Fibroblast of peridontal ligament (primary cell): ENCODE measurements at regions not wholly inside any gene's neighbourhood (a gene's known extent, or its start where the extent isn't known, plus 50 kb on each side); places are given as distances from the start of the nearest gene placed in this dataset.

ENCODE experiments used
- DNase-seq: peaks from one replicate; pipeline ENCODE4 v3.0.0-alpha.2; 2010; ENCODE audit errors: extremely low read depth

- peak; percentile 88 for DNase-seq
Observed at GRCh38 chr5:93164690-93165089, 416.3 kb downstream of the NR2F1-AS1 start.

- peak; percentile 95 for DNase-seq
Observed at GRCh38 chr5:93163010-93163663, 417.9 kb downstream of the NR2F1-AS1 start.

GRCh38 chr5:93161661-93162654, 419.1 kb downstream of the NR2F1-AS1 start:
- no peak for DNase-seq

GRCh38 chr5:93158841-93159240, 422.2 kb downstream of the NR2F1-AS1 start:
- peak; percentile 51 for DNase-seq

- no peak for DNase-seq
Observed at GRCh38 chr5:93156566-93156965, 424.5 kb downstream of the NR2F1-AS1 start.

- DNase-seq = no peak
Observed at GRCh38 chr5:93154535-93154934, 426.5 kb downstream of the NR2F1-AS1 start.

- DNase-seq = no peak
Observed at GRCh38 chr5:93153461-93153860, 427.6 kb downstream of the NR2F1-AS1 start.

GRCh38 chr5:93151896-93152295, 429.1 kb downstream of the NR2F1-AS1 start:
- no peak for DNase-seq

- DNase-seq = peak; percentile 30
Observed at GRCh38 chr5:93151121-93151520, 429.9 kb downstream of the NR2F1-AS1 start.

GRCh38 chr5:93150311-93151012, 430.6 kb downstream of the NR2F1-AS1 start:
- DNase-seq = no peak

GRCh38 chr5:93145767-93146166, 435.3 kb downstream of the NR2F1-AS1 start:
- peak; percentile 71 for DNase-seq

GRCh38 chr5:93145019-93145418, 436.0 kb downstream of the NR2F1-AS1 start:
- no peak for DNase-seq

- peak; percentile 40 for DNase-seq
Observed at GRCh38 chr5:93141969-93142368, 439.1 kb downstream of the NR2F1-AS1 start.

GRCh38 chr5:93130624-93131490, 450.2 kb downstream of the NR2F1-AS1 start:
- DNase-seq = peak; percentile 33

GRCh38 chr5:93126634-93127033, 454.4 kb downstream of the NR2F1-AS1 start:
- peak; percentile 67 for DNase-seq

GRCh38 chr5:93123127-93123526, 457.9 kb downstream of the NR2F1-AS1 start:
- no peak for DNase-seq

GRCh38 chr5:93122446-93122845, 458.6 kb downstream of the NR2F1-AS1 start:
- DNase-seq = no peak

- no peak for DNase-seq
Observed at GRCh38 chr5:93120771-93121170, 460.2 kb downstream of the NR2F1-AS1 start.

- DNase-seq = no peak
Observed at GRCh38 chr5:93120051-93120450, 461.0 kb downstream of the NR2F1-AS1 start.

- DNase-seq = no peak
Observed at GRCh38 chr5:93117751-93118531, 463.1 kb downstream of the NR2F1-AS1 start.
